ENCODE measurements at regions not wholly inside any gene's neighbourhood (a gene's known extent, or its start where the extent isn't known, plus 50 kb on each side); places are given as distances from the start of the nearest gene placed in this dataset.

DNA sequence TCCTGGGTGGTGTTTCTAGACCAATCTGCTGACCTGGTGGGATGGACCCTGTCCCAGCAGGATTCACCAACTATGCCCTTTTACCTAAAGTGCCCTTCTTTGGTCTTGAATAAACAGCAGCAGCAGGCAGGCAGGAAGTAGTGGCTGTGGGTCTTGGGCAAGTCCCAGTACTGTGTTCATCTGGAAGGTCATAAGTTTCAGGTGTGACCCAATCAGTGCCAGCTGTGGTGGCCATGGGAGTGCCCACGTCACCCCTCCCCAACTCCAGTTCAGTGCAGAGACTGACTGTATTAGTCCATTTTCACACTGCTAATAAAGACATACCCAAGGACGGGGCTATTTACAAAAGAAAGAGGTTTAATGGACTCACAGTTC, 148.3 kb upstream of the SRD5A2 start:
- TF ChIP-seq POLR2A (IDR thresholded peaks at IDR 0.05) (no peak), EP300 (IDR thresholded peaks at IDR 0.05) (no peak), POLR2AphosphoS5 (IDR thresholded peaks at IDR 0.05) (no peak)
- TF ChIP-seq, protein P1, sequence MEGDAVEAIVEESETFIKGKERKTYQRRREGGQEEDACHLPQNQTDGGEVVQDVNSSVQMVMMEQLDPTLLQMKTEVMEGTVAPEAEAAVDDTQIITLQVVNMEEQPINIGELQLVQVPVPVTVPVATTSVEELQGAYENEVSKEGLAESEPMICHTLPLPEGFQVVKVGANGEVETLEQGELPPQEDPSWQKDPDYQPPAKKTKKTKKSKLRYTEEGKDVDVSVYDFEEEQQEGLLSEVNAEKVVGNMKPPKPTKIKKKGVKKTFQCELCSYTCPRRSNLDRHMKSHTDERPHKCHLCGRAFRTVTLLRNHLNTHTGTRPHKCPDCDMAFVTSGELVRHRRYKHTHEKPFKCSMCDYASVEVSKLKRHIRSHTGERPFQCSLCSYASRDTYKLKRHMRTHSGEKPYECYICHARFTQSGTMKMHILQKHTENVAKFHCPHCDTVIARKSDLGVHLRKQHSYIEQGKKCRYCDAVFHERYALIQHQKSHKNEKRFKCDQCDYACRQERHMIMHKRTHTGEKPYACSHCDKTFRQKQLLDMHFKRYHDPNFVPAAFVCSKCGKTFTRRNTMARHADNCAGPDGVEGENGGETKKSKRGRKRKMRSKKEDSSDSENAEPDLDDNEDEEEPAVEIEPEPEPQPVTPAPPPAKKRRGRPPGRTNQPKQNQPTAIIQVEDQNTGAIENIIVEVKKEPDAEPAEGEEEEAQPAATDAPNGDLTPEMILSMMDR (IDR thresholded peaks at IDR 0.05), result no peak
- Histone ChIP-seq H3K9me3 (no peaks in the 10 kb centered on the region), H3K4me3 (no peak overlapping the region), H3K4me1 (no peaks in the 10 kb centered on the region), H3K27ac (no peak overlapping the region), H3K36me3 (no peaks in the 10 kb centered on the region), H3K27me3 (no peaks in the 10 kb centered on the region)
- ATAC-seq, result no peak
- WGBS, 2 donors (ENCODE audit: low coverage in 1 of 2), result 40 to 69% methylated on average over 1 to 2 of the region's 2 CpGs

DNA sequence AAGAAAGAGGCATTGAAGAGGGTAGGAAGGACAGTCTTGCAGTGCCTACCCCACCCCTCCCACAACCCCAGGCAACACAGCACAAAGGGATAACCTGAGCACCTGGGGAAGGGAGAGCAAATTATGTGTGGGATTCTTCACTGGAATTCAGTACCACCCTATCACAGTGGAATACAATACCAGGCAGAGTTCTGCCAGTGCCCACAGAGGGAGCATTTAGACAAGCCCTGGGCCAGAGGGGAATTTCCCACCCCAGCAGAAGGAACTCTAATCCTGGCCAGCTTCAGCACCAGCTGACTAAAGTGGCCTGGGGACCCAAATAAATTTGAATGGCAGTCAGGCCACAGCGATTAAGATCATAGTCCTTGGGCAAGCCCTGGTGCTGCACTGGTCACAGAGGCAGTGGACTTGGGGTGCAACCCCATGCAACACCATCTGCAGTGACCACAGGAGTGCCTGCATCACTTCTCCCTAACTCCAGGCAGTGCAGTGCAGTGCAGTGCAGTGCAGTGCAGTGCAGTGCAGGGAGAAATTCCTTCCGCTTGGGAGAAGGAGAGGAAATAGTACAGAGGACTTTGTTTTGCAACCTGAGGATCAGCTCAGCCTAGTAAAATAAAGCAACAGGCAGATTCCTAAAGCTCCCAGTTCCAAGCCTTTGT, 147.8 kb upstream of the SRD5A2 start:
- no peaks in the 10 kb centered on the region for H3K36me3 ChIP-seq
- no CpG with 5 or more reads among the region's 2 CpGs for WGBS, 2 donors (ENCODE audit: low coverage in 1 of 2)
- H3K4me1 ChIP-seq, result no peaks in the 10 kb centered on the region
- H3K27me3 ChIP-seq, result no peaks in the 10 kb centered on the region
- ATAC-seq, result no peak
- H3K27ac ChIP-seq, result no peak overlapping the region
- TF ChIP-seq POLR2A (IDR thresholded peaks at IDR 0.05), result no peak
- TF ChIP-seq, protein P1 (IDR thresholded peaks at IDR 0.05), result no peak
- TF ChIP-seq POLR2AphosphoS5 (IDR thresholded peaks at IDR 0.05), result no peak
- no peak for TF ChIP-seq EP300 (IDR thresholded peaks at IDR 0.05)
- no peaks in the 10 kb centered on the region for H3K9me3 ChIP-seq
- no peak overlapping the region for H3K4me3 ChIP-seq

DNA sequence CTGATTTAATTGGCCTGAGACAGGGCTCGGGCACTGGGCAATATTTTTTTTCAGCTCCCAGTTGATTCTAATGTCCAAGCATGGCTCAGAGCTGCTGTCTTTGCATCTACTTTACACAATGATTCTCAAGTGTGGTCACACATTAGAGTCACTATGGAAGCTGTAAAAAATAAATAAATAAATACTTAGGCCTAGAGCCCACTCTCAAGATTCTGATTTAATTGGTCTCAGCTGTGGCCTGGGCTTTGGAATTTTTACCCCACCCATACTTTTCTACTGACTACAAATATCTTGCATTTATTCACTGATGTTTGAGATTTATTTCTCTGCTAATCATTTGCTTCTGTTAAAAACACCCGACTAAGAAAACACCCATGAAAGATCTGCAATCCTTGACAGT, 145.7 kb upstream of the SRD5A2 start:
- 67 to 84% methylated on average over 1 to 2 of the region's 2 CpGs for WGBS, 2 donors (ENCODE audit: low coverage in 1 of 2)

DNA sequence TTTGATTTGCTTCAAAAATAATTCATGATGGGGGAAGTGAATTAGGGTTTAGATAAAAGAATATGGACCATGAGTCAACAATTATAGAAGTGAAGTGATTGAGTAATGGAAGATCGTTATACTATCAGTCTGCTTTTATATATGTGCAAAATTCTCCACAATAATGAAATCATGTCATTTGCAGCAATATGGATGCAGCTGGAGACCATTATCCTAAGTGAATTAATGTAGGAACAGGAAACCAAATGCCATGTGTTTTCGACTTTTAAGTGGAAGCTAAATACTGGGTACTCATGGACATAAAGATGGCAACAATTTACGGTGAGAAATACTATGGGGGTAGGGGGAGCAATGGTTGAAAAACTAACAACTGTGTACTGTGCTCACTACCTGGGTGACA, 144.7 kb upstream of the SRD5A2 start:
- Histone ChIP-seq H3K4me1 (no peaks in the 10 kb centered on the region), H3K4me3 (no peak overlapping the region), H3K36me3 (no peaks in the 10 kb centered on the region), H3K27ac (no peak overlapping the region), H3K9me3 (peaks cover 0 to 7% (median 0%) of the 10 kb centered on the region in 3 donors), H3K27me3 (no peaks in the 10 kb centered on the region)
- 92 to 93% methylated on average over 3 of the region's 3 CpGs for WGBS, 2 donors (ENCODE audit: low coverage in 1 of 2)
- no peak for TF ChIP-seq POLR2A (IDR thresholded peaks at IDR 0.05)
- TF ChIP-seq, protein P1 (IDR thresholded peaks at IDR 0.05), result no peak
- TF ChIP-seq EP300 (IDR thresholded peaks at IDR 0.05), result no peak
- TF ChIP-seq POLR2AphosphoS5 (IDR thresholded peaks at IDR 0.05), result no peak
- ATAC-seq, result no peak

More for the DNA sequence above, 145.7 kb upstream of the SRD5A2 start:
- H3K27ac ChIP-seq, result no peak overlapping the region
- no peak for ATAC-seq
- H3K9me3 ChIP-seq, result peaks cover 0 to 7% (median 0%) of the 10 kb centered on the region in 3 donors
- no peaks in the 10 kb centered on the region for H3K36me3 ChIP-seq
- no peak overlapping the region for H3K4me3 ChIP-seq
- no peaks in the 10 kb centered on the region for H3K27me3 ChIP-seq
- no peaks in the 10 kb centered on the region for H3K4me1 ChIP-seq
- no peak for TF ChIP-seq EP300 (IDR thresholded peaks at IDR 0.05)
- TF ChIP-seq POLR2A (IDR thresholded peaks at IDR 0.05), result no peak
- TF ChIP-seq, protein P1 (IDR thresholded peaks at IDR 0.05), result no peak
- no peak for TF ChIP-seq POLR2AphosphoS5 (IDR thresholded peaks at IDR 0.05)

DNA sequence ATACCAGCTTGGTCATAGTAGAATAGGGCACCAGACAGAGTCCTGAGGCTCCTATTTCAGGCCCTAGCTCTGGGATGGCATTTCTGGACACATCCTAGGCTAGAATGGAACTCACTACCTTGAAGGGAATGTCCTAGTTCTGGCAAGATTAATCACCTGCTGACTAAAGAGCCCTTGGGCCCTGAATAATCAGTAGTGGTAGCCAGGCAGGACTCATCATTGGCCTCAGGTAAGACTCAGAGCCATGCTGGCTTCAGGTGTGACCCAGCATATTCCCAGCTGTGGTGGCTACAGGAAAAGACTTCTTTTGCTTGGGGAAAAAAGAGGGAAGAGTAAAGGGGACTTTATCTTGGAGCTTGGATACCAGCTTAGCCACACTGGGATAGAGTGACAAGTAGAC, 131.0 kb upstream of the SRD5A2 start:
- Histone ChIP-seq H3K4me1 (no peaks in the 10 kb centered on the region), H3K9me3 (peaks cover 0 to 10% (median 0%) of the 10 kb centered on the region in 3 donors), H3K36me3 (no peaks in the 10 kb centered on the region), H3K27me3 (no peaks in the 10 kb centered on the region), H3K4me3 (no peak overlapping the region), H3K27ac (no peak overlapping the region)
- no peak for ATAC-seq
- TF ChIP-seq, protein P1 (IDR thresholded peaks at IDR 0.05), result no peak
- TF ChIP-seq EP300 (IDR thresholded peaks at IDR 0.05), result no peak
- TF ChIP-seq POLR2A (IDR thresholded peaks at IDR 0.05), result no peak
- TF ChIP-seq POLR2AphosphoS5 (IDR thresholded peaks at IDR 0.05), result no peak
